AG09309 (cell line): ENCODE measurements at regions not wholly inside any gene's neighbourhood (a gene's known extent, or its start where the extent isn't known, plus 50 kb on each side); places are given as distances from the start of the nearest gene placed in this dataset.
"Not testable (repeated sequence)": the region's sequence is repeated elsewhere in the genome, so short reads cannot be mapped to it uniquely, and the experiment has no call there.

Experiments
- DNase-seq: peaks from one replicate; pipeline ENCODE4 v3.0.0-alpha.2; 2010; ENCODE audit warnings: low read depth
- H3K4me3 ChIP-seq: 2 replicates; pipeline ENCODE4 v1.5.1; 2011; ENCODE audit warnings: mild to moderate bottlenecking, low read depth, low read length, moderate library complexity; ENCODE audit not compliant: control insufficient read depth
- CTCF ChIP-seq: IDR thresholded peaks from 2 replicates; pipeline ENCODE4 v1.5.1; 2011; ENCODE audit warnings: mild to moderate bottlenecking, low read depth, low read length, inconsistent platforms; ENCODE audit not compliant: insufficient read depth, control insufficient read depth; ENCODE audit errors: missing control alignments

GRCh38 chr17:20890338-20890737, 152.5 kb downstream of the USP22 start:
- no peak for TF ChIP-seq CTCF
- DNase-seq: no peak
- no peak overlapping the region for H3K4me3 ChIP-seq

GRCh38 chr17:20895426-20895825, 147.4 kb downstream of the USP22 start:
- H3K4me3 ChIP-seq, DNase-seq: not testable (repeated sequence)

GRCh38 chr17:20896153-20896649, 146.6 kb downstream of the USP22 start:
- no peak for TF ChIP-seq CTCF
- H3K4me3 ChIP-seq: no peak overlapping the region
- DNase-seq: no peak

GRCh38 chr17:20898726-20899125, 144.1 kb downstream of the USP22 start:
- not testable (repeated sequence) for H3K4me3 ChIP-seq, DNase-seq

- H3K4me3 ChIP-seq, DNase-seq: not testable (repeated sequence)
Observed at GRCh38 chr17:20902496-20902895, 140.3 kb downstream of the USP22 start.

- not testable (repeated sequence) for H3K4me3 ChIP-seq, DNase-seq
Observed at GRCh38 chr17:20903549-20903948, 139.3 kb downstream of the USP22 start.

GRCh38 chr17:20908313-20909267, 134.2 kb downstream of the USP22 start:
- H3K4me3 ChIP-seq: peak overlapping the region; percentile 53
- DNase-seq: peak; percentile 10

GRCh38 chr17:20914658-20915057, 128.2 kb downstream of the USP22 start:
- no peak for DNase-seq
- no peak overlapping the region for H3K4me3 ChIP-seq
- TF ChIP-seq CTCF: no peak

More at GRCh38 chr17:20908313-20909267, 134.2 kb downstream of the USP22 start:
- peak; percentile 88 for TF ChIP-seq CTCF

- TF ChIP-seq CTCF: no peak
- no peak overlapping the region for H3K4me3 ChIP-seq
- no peak for DNase-seq
Observed at GRCh38 chr17:20916383-20916782, 126.4 kb downstream of the USP22 start.

GRCh38 chr17:20917610-20918306, 125.1 kb downstream of the USP22 start:
- H3K4me3 ChIP-seq, DNase-seq: not testable (repeated sequence)
